ENCODE measurements at regions not wholly inside any gene's neighbourhood (a gene's known extent, or its start where the extent isn't known, plus 50 kb on each side); places are given as distances from the start of the nearest gene placed in this dataset.

DNA sequence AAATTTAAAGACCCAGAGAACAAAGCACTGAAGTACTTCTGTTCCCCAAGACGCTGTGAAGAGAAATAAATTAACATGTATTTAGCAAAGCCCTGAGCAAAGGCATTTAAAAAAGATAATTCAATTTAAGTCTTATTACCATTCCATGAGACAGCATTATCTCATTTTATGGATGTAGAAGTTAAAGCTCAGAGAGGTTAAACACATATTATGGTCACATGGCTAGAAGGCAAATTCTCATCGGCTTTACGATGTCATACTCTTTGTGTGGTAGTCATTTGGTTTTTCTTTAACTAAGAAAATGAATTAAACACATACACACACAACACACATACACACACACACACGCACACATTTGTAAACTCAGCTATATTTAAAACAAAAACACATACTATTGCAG lies 262.7 kb downstream of the HS3ST1 start:
- TF ChIP-seq ZIC2 (tag by site-specific recombination; IDR thresholded peaks at IDR 0.05) (no peak), KLF9 (tag by site-specific recombination; IDR thresholded peaks at IDR 0.05; ENCODE audit: low read depth) (no peak), ZNF302 (tag by site-specific recombination; IDR thresholded peaks at IDR 0.05; ENCODE audit: low read depth) (no peak), MYNN (tag by site-specific recombination; IDR thresholded peaks at IDR 0.05; ENCODE audit: borderline replicate concordance) (no peak), ZNF121 (tag by site-specific recombination; IDR thresholded peaks at IDR 0.05) (no peak), SP7 (tag by site-specific recombination; IDR thresholded peaks at IDR 0.05) (no peak), ZNF768 (tag by site-specific recombination; IDR thresholded peaks at IDR 0.05) (no peak)
- TF ChIP-seq, protein P1, sequence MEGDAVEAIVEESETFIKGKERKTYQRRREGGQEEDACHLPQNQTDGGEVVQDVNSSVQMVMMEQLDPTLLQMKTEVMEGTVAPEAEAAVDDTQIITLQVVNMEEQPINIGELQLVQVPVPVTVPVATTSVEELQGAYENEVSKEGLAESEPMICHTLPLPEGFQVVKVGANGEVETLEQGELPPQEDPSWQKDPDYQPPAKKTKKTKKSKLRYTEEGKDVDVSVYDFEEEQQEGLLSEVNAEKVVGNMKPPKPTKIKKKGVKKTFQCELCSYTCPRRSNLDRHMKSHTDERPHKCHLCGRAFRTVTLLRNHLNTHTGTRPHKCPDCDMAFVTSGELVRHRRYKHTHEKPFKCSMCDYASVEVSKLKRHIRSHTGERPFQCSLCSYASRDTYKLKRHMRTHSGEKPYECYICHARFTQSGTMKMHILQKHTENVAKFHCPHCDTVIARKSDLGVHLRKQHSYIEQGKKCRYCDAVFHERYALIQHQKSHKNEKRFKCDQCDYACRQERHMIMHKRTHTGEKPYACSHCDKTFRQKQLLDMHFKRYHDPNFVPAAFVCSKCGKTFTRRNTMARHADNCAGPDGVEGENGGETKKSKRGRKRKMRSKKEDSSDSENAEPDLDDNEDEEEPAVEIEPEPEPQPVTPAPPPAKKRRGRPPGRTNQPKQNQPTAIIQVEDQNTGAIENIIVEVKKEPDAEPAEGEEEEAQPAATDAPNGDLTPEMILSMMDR (tag by site-specific recombination; IDR thresholded peaks at IDR 0.05): no peak
